Right hindlimb (tissue), 1 donor: ENCODE measurements at regions not wholly inside any gene's neighbourhood (a gene's known extent, or its start where the extent isn't known, plus 50 kb on each side); places are given as distances from the start of the nearest gene placed in this dataset.
"Not testable (repeated sequence)": the region's sequence is repeated elsewhere in the genome, so short reads cannot be mapped to it uniquely, and the experiment has no call there.

Source experiments
- DNase-seq: peaks from one replicate; pipeline ENCODE4 v3.0.0-alpha.2; 2018

- DNase-seq = no peak
Measured at GRCh38 chr9:29319736-29320513, 1746.6 kb upstream of the C9orf72 start.

- DNase-seq = no peak
Measured at GRCh38 chr9:29322240-29322639, 1749.0 kb upstream of the C9orf72 start.

- no peak for DNase-seq
Measured at GRCh38 chr9:29325894-29326293, 1752.6 kb upstream of the C9orf72 start.

GRCh38 chr9:29332789-29333188, 1759.5 kb upstream of the C9orf72 start:
- DNase-seq = no peak

DNA sequence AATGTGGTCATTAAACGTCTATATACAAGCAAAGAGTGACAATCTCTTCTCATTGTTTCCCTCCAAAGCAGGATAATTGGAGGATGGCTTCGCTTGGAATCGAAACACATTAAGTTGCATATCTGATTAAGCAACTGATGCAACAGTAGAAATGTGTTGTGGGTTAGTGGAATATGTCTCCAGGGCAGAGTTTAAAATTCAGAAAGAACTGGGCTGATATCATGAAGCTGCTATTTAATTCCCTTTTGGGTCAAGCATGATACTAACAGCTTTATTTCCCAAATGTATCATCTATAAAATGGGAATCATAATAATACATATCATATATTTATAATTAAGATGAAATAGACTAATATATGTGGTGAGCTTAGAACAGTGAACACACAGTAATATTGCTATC, 1763.0 kb upstream of the C9orf72 start:
- no peak for DNase-seq

DNA sequence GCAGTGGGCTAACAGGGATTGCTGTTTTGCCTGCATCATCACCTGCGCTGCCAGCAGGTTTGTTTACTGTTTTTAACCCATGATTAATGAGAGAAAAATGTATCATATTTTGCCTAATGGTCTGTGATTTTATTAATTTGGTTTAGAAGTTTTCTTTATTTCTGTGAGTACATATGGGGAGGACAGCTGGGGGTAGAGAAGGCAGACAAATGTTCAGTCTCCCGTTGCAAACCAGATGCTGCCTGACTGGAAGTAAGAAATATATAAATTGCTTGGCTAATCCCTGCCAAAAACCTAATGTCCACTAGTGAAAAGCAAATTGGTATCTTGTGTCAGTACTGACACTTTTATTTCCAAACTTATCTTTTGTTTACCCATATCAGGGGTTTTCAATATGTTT, 1766.1 kb upstream of the C9orf72 start:
- no peak for DNase-seq

DNA sequence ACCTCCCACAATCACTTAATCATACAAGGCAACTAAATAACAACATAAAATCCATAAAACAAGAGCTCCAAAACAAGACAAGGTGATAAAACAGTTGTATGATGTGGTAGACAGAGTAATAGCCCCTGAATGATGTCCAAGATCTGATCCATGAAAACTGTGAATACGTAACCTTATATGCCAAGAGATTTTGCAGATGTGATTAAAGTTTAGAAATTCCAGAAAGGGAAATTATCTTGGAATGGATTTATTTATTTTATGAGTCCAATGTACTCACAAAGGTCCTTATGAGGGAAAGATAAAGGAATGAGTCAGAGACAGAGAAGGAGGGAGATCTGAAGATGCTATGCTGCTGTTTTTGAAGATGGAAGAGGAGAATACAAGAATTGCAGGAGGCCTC, 1775.7 kb upstream of the C9orf72 start:
- no peak for DNase-seq

- no peak for DNase-seq
Measured at GRCh38 chr9:29389421-29389820, 1816.1 kb upstream of the C9orf72 start.

DNA sequence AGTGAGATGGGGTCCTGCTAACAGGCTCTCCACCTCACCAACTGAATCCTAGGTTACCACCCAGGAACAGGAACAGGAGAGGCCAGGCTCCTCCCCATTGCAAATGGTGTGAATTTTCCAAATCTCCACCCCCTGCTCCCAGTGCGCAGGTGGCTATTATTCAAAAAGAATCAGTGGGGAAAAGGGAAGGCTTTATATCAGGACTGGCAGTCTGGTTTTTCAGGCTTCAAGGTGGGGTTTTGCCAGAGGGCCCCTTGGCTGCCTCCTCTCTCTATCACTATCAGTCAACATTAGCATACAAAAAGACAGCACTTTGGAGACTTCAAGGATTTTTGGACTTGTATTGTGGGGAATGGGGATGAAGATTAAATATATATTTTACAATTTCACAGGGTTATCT, 1817.6 kb upstream of the C9orf72 start:
- no peak for DNase-seq

- no peak for DNase-seq
Measured at GRCh38 chr9:29393064-29393463, 1819.8 kb upstream of the C9orf72 start.

GRCh38 chr9:29394855-29395254, 1821.6 kb upstream of the C9orf72 start:
- DNase-seq = no peak

DNA sequence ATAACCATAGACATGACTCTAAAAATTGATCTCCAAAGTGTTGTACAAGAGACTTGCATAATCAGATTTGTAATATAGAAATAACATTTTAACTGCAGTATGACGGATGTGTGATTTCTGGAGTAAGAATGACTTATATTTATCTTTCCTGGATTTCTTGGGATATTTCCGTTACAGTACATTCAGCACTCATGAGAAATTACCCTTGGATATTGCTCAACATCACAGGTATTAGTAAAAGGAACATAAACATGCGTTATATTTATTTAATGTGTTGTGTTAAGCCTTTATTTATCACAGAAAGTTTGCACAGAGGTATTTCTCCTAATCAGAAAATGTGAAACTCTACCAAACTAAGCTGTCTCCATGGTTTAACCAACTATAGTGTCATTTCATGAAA, 1823.9 kb upstream of the C9orf72 start:
- DNase-seq = no peak

- DNase-seq = no peak
Measured at GRCh38 chr9:29416204-29416603, 1842.9 kb upstream of the C9orf72 start.

GRCh38 chr9:29422438-29422837, 1849.2 kb upstream of the C9orf72 start:
- no peak for DNase-seq

DNA sequence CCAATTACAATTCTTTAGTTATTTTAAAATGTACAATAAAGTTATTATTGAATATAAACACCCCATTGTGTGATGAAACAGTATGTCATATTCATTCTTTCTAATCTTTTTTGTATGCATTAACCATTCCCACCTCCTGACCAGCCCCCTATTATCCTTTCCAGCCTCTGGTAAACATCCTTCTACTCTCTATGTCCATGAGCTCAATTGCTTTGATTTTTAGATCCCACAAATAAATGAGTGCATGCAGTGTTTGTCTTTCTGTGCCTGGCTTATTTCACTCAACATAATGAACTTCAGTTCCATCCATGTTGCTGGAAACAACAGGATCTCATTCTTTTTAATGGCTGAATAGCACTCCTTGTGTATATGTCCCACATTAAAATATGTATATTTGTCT, 1858.9 kb upstream of the C9orf72 start:
- DNase-seq = no peak

DNA sequence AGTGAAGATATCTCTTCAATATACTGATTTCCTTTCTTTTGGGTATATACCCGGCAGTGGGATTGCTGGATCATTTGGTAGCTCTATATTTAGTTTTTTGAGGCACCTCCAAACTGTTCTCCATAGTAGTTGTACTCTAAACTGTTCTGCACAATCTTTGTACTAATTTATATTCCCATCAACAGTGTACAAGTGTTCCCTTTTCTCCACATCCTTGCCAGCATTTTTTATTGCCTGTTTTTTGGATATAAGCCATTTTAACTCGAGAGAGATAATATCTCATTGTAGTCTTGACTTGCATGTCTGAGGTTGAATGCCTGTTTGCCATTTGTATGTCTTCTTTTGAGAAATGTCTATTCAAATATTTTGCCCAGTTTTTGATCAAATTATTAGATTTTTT, 1859.4 kb upstream of the C9orf72 start:
- DNase-seq = not testable (repeated sequence)

DNA sequence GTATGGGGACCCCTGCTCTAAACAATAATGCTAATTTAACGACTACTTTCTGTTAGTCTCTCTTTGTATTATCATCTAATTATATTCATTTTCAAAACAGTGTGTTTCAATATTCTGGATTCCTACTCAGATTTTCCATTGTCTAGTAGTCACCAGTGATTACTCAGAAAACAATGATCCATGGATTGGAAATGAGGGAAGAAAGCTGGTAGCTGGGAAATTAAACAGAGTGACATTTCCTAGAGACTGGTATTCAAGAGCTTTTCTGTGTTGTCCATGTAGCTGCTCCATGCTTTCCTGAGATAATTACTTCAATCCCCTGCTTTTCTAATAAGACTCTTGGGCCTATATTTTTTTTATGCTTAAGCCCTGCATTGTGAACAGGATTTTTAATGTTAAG, 1862.1 kb upstream of the C9orf72 start:
- no peak for DNase-seq

- no peak for DNase-seq
Measured at GRCh38 chr9:29437526-29437925, 1864.2 kb upstream of the C9orf72 start.

- no peak for DNase-seq
Measured at GRCh38 chr9:29439961-29440360, 1866.7 kb upstream of the C9orf72 start.

DNA sequence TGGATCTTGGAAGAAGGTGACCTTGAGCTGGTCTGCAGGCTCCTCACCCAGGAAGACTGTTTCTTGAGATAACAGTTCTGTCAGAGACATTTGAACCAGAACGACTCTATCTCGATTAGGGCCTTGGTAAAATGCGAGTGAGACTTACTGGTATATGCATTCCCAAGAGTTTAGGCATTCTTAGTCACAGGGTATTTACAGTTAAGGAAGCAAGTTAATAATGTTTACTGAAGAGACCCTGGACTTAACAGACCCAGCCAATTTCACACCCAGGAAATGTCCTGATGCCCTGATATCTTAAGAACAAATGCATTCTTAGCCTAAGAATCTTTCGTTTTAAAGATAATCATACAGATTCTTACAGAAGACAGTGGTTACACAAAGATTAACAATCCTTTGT, 1867.2 kb upstream of the C9orf72 start:
- DNase-seq = no peak

GRCh38 chr9:29445751-29446150, 1872.5 kb upstream of the C9orf72 start:
- no peak for DNase-seq

DNA sequence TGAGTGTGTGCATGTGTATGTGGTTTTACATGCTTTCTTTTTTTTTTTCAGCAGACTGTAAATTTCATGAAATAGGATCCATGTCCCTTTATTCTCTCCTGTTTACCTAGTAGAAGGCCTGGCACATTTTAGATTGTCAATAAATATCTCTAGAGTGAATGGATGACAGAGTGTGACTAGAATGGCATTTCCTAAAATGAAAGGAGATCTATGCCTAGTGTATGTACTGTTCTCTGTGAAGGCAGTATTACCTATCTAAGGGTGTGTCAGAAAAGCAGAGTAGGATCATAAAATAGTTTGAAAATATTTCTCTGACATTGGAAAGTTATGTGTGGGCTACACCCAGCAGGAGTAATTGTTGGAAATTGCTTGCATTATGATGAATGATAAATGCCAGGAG, 1876.0 kb upstream of the C9orf72 start:
- no peak for DNase-seq

DNA sequence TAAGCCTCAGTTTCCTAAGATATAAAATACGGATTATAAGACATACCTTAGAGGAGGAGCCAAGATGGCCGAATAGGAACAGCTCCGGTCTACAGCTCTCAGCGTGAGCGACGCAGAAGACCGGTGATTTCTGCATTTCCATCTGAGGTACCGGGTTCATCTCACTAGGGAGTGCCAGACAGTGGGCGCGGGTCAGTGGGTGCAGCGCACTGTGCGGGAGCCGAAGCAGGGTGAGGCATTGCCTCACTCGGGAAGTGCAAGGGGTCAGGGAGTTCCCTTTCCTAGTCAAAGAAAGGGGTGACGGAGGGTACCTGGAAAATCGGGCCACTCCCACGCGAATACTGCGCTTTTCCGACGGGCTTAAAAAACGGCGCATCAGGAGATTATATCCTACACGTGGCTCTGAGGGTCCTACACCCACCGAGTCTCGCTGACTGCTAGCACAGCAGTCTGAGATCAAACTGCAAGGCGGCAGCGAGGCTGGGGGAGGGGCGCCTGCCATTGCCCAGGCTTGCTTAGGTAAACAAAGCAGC, 1877.1 kb upstream of the C9orf72 start:
- DNase-seq = not testable (repeated sequence)

- no peak for DNase-seq
Measured at GRCh38 chr9:29456940-29457339, 1883.7 kb upstream of the C9orf72 start.

GRCh38 chr9:29475471-29475870, 1902.2 kb upstream of the C9orf72 start:
- no peak for DNase-seq
